ENCODE measurements at regions not wholly inside any gene's neighbourhood (a gene's known extent, or its start where the extent isn't known, plus 50 kb on each side); places are given as distances from the start of the nearest gene placed in this dataset.

DNA sequence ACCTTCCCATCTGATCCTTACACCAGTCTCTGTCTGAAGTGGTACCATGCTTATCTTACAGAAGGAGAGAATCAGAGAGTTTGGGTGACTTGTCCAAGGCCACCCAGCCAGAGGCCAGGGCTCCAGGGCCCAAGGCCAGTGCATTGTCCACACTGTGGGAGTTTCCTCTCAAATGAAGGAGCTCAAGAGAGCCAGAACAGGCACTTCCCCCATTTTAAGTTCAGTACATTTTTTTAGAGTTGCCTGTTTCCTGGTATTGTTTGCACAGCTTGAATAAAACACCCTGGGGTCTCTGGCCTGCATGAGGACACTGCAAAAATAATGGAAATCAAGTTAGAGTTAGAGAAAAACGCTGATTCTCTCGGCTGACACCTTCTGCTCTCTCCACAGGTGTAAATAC, 284.0 kb downstream of the SQOR start:
- TF ChIP-seq SP1 (IDR thresholded peaks at IDR 0.05; ENCODE audit: low read depth), result no peak
- TF ChIP-seq, protein P1, sequence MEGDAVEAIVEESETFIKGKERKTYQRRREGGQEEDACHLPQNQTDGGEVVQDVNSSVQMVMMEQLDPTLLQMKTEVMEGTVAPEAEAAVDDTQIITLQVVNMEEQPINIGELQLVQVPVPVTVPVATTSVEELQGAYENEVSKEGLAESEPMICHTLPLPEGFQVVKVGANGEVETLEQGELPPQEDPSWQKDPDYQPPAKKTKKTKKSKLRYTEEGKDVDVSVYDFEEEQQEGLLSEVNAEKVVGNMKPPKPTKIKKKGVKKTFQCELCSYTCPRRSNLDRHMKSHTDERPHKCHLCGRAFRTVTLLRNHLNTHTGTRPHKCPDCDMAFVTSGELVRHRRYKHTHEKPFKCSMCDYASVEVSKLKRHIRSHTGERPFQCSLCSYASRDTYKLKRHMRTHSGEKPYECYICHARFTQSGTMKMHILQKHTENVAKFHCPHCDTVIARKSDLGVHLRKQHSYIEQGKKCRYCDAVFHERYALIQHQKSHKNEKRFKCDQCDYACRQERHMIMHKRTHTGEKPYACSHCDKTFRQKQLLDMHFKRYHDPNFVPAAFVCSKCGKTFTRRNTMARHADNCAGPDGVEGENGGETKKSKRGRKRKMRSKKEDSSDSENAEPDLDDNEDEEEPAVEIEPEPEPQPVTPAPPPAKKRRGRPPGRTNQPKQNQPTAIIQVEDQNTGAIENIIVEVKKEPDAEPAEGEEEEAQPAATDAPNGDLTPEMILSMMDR (IDR thresholded peaks at IDR 0.05 in 2 of 3, conservative IDR thresholded peaks at IDR 0.05 in 1 of 3; ENCODE audit: borderline replicate concordance in 1 of 3, insufficient read depth in 1 of 3, low read depth in 2 of 3, low read length in 2 of 3), result no peak
- TF ChIP-seq, protein P2, sequence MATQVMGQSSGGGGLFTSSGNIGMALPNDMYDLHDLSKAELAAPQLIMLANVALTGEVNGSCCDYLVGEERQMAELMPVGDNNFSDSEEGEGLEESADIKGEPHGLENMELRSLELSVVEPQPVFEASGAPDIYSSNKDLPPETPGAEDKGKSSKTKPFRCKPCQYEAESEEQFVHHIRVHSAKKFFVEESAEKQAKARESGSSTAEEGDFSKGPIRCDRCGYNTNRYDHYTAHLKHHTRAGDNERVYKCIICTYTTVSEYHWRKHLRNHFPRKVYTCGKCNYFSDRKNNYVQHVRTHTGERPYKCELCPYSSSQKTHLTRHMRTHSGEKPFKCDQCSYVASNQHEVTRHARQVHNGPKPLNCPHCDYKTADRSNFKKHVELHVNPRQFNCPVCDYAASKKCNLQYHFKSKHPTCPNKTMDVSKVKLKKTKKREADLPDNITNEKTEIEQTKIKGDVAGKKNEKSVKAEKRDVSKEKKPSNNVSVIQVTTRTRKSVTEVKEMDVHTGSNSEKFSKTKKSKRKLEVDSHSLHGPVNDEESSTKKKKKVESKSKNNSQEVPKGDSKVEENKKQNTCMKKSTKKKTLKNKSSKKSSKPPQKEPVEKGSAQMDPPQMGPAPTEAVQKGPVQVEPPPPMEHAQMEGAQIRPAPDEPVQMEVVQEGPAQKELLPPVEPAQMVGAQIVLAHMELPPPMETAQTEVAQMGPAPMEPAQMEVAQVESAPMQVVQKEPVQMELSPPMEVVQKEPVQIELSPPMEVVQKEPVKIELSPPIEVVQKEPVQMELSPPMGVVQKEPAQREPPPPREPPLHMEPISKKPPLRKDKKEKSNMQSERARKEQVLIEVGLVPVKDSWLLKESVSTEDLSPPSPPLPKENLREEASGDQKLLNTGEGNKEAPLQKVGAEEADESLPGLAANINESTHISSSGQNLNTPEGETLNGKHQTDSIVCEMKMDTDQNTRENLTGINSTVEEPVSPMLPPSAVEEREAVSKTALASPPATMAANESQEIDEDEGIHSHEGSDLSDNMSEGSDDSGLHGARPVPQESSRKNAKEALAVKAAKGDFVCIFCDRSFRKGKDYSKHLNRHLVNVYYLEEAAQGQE (IDR thresholded peaks at IDR 0.05; ENCODE audit: low read depth), result no peak
- no peak for TF ChIP-seq POLR2A (IDR thresholded peaks at IDR 0.05; ENCODE audit: borderline replicate concordance, extremely low read depth, insufficient read depth, insufficient read length)
- no peak for TF ChIP-seq YY1 (IDR thresholded peaks at IDR 0.05; ENCODE audit: extremely low read depth, insufficient replicate concordance, low read depth, low read length)
- TF ChIP-seq, protein P3, sequence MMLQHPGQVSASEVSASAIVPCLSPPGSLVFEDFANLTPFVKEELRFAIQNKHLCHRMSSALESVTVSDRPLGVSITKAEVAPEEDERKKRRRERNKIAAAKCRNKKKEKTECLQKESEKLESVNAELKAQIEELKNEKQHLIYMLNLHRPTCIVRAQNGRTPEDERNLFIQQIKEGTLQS (IDR thresholded peaks at IDR 0.05), result no peak
- TF ChIP-seq ZFX (IDR thresholded peaks at IDR 0.05), result no peak
- no peak for TF ChIP-seq JUND (IDR thresholded peaks at IDR 0.05)
- TF ChIP-seq RAD21 (IDR thresholded peaks at IDR 0.05; ENCODE audit: low read depth), result no peak
- no peak for TF ChIP-seq TCF7L2 (IDR thresholded peaks at IDR 0.05; ENCODE audit: borderline replicate concordance, extremely low read depth, insufficient read depth, insufficient read length)
- TF ChIP-seq EZH2phosphoT487 (IDR thresholded peaks at IDR 0.05; ENCODE audit: borderline replicate concordance), result no peak
- TF ChIP-seq, protein P4, sequence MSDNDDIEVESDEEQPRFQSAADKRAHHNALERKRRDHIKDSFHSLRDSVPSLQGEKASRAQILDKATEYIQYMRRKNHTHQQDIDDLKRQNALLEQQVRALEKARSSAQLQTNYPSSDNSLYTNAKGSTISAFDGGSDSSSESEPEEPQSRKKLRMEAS (IDR thresholded peaks at IDR 0.05), result no peak

All from HCT116 (cell line).